ENCODE measurements at regions not wholly inside any gene's neighbourhood (a gene's known extent, or its start where the extent isn't known, plus 50 kb on each side); places are given as distances from the start of the nearest gene placed in this dataset.
"Not testable (repeated sequence)": the region's sequence is repeated elsewhere in the genome, so short reads cannot be mapped to it uniquely, and the experiment has no call there.

- DNase-seq: peak; percentile 19
Measured at GRCh38 chr4:177190995-177191580, 118.6 kb upstream of the NEIL3 start.

- DNase-seq: no peak
Measured at GRCh38 chr4:177191586-177191985, 118.1 kb upstream of the NEIL3 start.

- no peak for DNase-seq
Measured at GRCh38 chr4:177191991-177192390, 117.7 kb upstream of the NEIL3 start.

DNA sequence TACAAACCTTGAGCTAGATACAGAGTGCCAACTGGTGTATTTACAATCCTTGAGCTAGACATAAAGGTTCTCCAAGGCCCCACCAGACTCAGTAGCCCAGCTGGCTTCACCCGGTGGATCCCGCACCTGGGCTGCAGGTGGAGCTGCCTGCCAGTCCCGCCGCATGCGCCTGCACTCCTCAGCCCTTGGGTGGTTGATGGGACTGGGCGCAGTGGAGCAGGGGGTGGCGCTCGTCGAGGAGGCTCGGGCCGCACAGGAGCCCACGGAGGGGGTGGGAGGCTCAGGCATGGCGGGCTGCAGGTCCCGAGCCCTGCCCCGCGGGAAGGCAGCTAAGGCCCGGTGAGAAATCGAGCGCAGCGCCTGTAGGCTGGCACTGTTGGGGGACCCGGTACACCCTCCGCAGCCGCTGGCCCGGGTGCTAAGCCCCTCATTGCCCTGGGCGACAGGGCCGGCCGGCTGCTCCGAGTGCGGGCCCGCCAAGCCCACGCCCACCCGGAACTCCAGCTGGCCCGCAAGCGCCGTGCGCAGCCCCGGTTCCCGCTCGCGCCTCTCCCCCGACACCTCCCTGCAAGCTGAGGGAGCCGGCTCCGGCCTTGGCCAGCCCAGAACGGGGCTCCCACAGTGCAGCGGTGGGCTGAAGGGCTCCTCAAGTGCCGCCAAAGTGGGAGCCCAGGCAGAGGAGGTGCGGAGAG lies 116.5 kb upstream of the NEIL3 start:
- DNase-seq: not testable (repeated sequence)

- no peak for DNase-seq
Measured at GRCh38 chr4:177194906-177195305, 114.8 kb upstream of the NEIL3 start.

GRCh38 chr4:177196615-177197014 lies 113.1 kb upstream of the NEIL3 start:
- no peak for DNase-seq

DNA sequence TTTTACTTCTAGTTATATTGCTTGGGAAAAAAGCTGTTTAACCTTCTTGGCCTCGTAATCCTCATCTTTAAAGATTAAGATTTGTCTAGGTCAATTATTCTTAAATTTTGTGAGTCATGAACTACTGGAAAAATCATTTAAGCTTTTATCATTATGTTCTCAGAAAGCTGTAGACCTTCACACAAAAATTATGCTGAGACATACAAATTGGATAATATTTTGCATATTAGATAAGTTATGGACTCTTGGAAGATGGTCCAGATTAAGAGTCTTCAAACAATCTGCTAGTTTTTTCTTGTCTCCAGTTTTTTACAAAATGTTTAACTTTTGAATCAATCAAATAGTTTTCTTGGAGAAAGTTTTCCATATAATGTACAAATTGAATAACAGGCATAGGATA lies 108.1 kb upstream of the NEIL3 start:
- DNase-seq: no peak

GRCh38 chr4:177204126-177204525 lies 105.5 kb upstream of the NEIL3 start:
- DNase-seq: no peak

DNA sequence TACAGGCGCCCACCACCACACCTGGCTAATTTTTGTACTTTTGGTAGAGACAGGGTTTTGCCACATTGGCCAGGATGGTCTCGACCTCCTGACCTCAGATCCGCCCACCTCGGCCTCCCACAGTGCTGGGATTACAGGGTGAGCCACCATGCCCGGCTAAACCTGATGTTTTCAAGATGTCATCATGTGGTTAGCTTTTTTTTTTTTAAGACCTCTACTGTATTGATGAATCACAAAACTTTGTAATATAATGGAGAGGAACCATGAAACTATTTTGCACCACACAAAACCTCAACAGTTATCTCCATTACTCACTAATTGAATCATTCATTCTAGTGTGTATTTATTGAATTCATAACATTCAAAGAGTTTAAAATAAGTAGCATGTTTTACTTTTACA lies 94.7 kb upstream of the NEIL3 start:
- no peak for DNase-seq

- DNase-seq: no peak
Measured at GRCh38 chr4:177220376-177220775, 89.3 kb upstream of the NEIL3 start.

- DNase-seq: no peak
Measured at GRCh38 chr4:177222781-177223180, 86.9 kb upstream of the NEIL3 start.

- no peak for DNase-seq
Measured at GRCh38 chr4:177225605-177226004, 84.1 kb upstream of the NEIL3 start.

- no peak for DNase-seq
Measured at GRCh38 chr4:177227636-177228035, 82.0 kb upstream of the NEIL3 start.

DNA sequence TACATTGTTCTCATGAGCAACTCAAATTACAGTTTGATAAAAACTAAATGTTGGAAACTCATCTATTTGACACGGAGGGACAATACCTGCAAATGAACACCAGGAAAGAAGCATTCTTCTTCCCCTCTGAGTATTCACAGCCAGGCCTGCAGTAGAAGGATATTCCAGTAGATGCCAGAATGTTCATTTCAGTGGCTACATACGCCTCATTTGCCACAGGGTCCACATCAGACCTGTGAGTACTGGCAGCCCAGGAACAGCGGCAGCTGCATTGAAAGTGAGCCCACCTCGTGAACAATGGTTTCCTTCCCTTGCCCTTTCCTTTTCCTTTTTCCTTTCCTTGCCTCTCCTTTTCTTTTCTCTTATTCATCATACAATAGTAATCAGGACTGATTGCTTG lies 81.1 kb upstream of the NEIL3 start:
- DNase-seq: no peak

- no peak for DNase-seq
Measured at GRCh38 chr4:177229331-177229730, 80.3 kb upstream of the NEIL3 start.

DNA sequence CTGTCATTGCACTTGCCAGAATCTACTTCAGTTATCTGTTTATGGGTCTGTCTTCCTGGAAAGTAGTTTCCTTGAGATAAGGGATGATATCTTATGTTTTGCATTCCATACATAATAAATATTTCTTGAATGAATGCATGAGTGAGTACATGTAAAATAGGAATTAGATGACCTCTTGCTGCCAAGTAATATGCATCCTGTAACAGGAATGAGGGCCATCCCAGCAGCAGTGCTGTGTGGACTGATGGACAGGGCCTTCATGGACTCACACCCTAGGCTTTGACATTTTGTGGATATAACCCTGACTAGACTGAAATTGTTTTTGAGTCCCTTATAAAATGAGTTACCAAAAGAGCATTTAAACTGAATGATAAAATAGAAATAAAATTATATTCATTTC lies 77.2 kb upstream of the NEIL3 start:
- no peak for DNase-seq

- DNase-seq: no peak
Measured at GRCh38 chr4:177235026-177235425, 74.6 kb upstream of the NEIL3 start.

DNA sequence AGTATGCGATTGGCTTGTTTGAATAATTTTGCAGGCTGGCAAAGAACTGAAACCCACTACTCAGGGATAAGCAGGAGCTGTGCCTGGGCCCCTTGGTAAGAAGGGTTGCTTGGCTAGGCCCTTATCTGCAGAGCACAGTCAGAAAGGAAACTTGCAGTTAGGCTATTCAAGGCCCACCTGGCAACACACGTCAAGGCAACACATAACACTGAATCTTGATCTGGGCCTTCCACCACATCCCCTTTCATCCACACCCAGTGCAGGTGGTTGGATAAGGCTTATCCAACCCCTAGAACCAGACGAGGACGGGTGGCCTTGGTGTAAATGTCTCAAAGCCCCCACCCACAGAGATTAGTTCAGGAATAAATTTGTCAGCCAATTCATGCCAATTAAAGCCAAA lies 72.8 kb upstream of the NEIL3 start:
- no peak for DNase-seq

DNA sequence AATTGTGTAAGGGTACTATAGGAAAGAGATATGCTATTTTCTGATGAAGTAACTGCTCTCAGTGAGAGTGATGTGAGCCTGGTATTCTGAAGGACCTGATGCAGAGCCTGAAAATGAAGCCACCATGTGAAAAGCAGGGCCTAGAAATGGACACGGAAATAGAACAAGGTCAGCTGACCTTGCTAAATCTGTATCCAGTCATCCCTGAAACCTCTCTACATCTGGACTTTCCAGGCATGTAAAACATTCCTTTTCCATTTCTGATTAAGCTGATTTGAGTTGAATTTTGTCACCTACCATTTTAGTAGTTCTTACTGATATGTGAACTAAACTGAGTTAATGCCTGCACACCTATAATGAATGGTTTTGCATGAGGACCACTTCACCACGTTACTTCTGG lies 72.4 kb upstream of the NEIL3 start:
- no peak for DNase-seq

DNA sequence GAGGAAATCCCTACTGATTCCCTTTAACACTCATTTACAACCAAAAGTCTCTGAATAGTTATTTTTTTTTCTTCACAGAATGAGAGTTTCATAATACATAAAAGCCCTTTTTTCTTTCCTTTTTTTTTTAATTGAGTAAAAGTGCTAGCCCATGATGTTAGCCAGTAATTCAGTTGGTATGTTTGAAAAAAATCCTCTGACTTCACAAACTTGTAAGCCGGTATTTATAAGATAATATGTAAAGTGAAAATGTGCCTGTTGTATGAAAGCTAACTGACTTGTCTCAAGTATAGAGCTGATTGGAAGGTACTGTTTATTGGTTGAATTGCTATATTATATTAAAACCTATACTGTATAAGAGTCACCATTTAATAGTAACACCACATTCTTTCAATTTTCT lies 70.2 kb upstream of the NEIL3 start:
- DNase-seq: no peak

GRCh38 chr4:177239878-177240277 lies 69.8 kb upstream of the NEIL3 start:
- DNase-seq: no peak

GRCh38 chr4:177242651-177243286 lies 66.9 kb upstream of the NEIL3 start:
- no peak for DNase-seq

GRCh38 chr4:177246641-177247584 lies 62.8 kb upstream of the NEIL3 start:
- no peak for DNase-seq
